Neutrophil (primary cell): ENCODE measurements at regions not wholly inside any gene's neighbourhood (a gene's known extent, or its start where the extent isn't known, plus 50 kb on each side); places are given as distances from the start of the nearest gene placed in this dataset.

Experiments used
- H3K27ac ChIP-seq: fragments of 200-600 bp; sonication (generic); 2 replicates; pipeline ENCODE4 v1.5.1; 2016; ENCODE audit warnings: mild to moderate bottlenecking, moderate library complexity
- H3K27me3 ChIP-seq: fragments of 200-600 bp; sonication (generic); 2 replicates; pipeline ENCODE4 v1.6.0; 2016; ENCODE audit warnings: mild to moderate bottlenecking
- H3K36me3 ChIP-seq: fragments of 200-600 bp; sonication (generic); 2 replicates; pipeline ENCODE4 v1.5.1; 2017
- H3K4me1 ChIP-seq, 2 experiments: fragments of 200-600 bp in 1 of 2; sonication (generic) in 1 of 2; 1 replicate in 1 of 2; 2 replicates in 1 of 2; pipeline versions ENCODE4 v1.5.1 to v1.6.1; 2013 to 2016; ENCODE audit warnings: low read depth in 1 of 2, low read length in 1 of 2, mild to moderate bottlenecking in 1 of 2, moderate library complexity in 1 of 2; ENCODE audit not compliant: control insufficient read depth in 1 of 2, insufficient read depth in 1 of 2
- H3K4me3 ChIP-seq, 2 experiments: fragments of 200-600 bp in 1 of 2; sonication (generic) in 1 of 2; 1 replicate in 1 of 2; 2 replicates in 1 of 2; pipeline ENCODE4 v1.5.1; 2013 to 2016; ENCODE audit warnings: low read depth in 1 of 2, low read length in 1 of 2, mild to moderate bottlenecking in 1 of 2, moderate library complexity in 1 of 2
- H3K9me3 ChIP-seq: fragments of 200-600 bp; sonication (generic); 2 replicates; pipeline ENCODE4 v1.5.1; 2016
- CTCF ChIP-seq: fragments of 200-600 bp; sonication (generic); IDR thresholded peaks from 2 replicates; pipeline ENCODE4 v1.5.1; 2016; ENCODE audit warnings: antibody characterized with exemption

GRCh38 chr2:16442971-16443370 lies 222.7 kb downstream of the CYRIA start:
- no peak overlapping the region for H3K4me3 ChIP-seq
- H3K27ac ChIP-seq = no peak overlapping the region
- no peaks in the 10 kb centered on the region for H3K9me3 ChIP-seq
- no peaks in the 10 kb centered on the region for H3K36me3 ChIP-seq
- H3K4me1 ChIP-seq = no peaks in the 10 kb centered on the region
- H3K27me3 ChIP-seq = no peaks in the 10 kb centered on the region
- no peak for TF ChIP-seq CTCF

GRCh38 chr2:16441431-16441830 lies 224.2 kb downstream of the CYRIA start:
- Histone ChIP-seq H3K9me3 (no peaks in the 10 kb centered on the region), H3K4me3 (no peak overlapping the region), H3K4me1 (no peaks in the 10 kb centered on the region), H3K27me3 (no peaks in the 10 kb centered on the region), H3K27ac (no peak overlapping the region), H3K36me3 (no peaks in the 10 kb centered on the region)
- no peak for TF ChIP-seq CTCF

- Histone ChIP-seq H3K4me3 (no peak overlapping the region), H3K27me3 (no peaks in the 10 kb centered on the region), H3K27ac (no peak overlapping the region), H3K36me3 (no peaks in the 10 kb centered on the region), H3K9me3 (no peaks in the 10 kb centered on the region), H3K4me1 (no peaks in the 10 kb centered on the region)
- TF ChIP-seq CTCF = no peak
Observed at GRCh38 chr2:16440898-16441297, 224.7 kb downstream of the CYRIA start.

GRCh38 chr2:16438613-16439321 lies 226.9 kb downstream of the CYRIA start:
- H3K9me3 ChIP-seq = no peaks in the 10 kb centered on the region
- H3K4me1 ChIP-seq = no peaks in the 10 kb centered on the region
- no peak for TF ChIP-seq CTCF
- H3K27ac ChIP-seq = no peak overlapping the region
- no peaks in the 10 kb centered on the region for H3K36me3 ChIP-seq
- H3K4me3 ChIP-seq = no peak overlapping the region
- H3K27me3 ChIP-seq = no peaks in the 10 kb centered on the region

- no peak for TF ChIP-seq CTCF
- no peak overlapping the region for H3K27ac ChIP-seq
- no peaks in the 10 kb centered on the region for H3K9me3 ChIP-seq
- H3K4me3 ChIP-seq = no peak overlapping the region
- H3K36me3 ChIP-seq = no peaks in the 10 kb centered on the region
- H3K4me1 ChIP-seq = no peaks in the 10 kb centered on the region
- H3K27me3 ChIP-seq = no peaks in the 10 kb centered on the region
Observed at GRCh38 chr2:16437189-16437588, 228.4 kb downstream of the CYRIA start.
